Colonic mucosa (tissue), 4 donors: ENCODE measurements at regions not wholly inside any gene's neighbourhood (a gene's known extent, or its start where the extent isn't known, plus 50 kb on each side); places are given as distances from the start of the nearest gene placed in this dataset.

Experiments
- DNase-seq: peaks from one replicate; pipeline ENCODE4 v3.0.0-alpha.2; 2020
- H3K27ac ChIP-seq: fragments of 200-600 bp; one replicate; pipeline ENCODE4 v1.8.0; 2021
- H3K27me3 ChIP-seq: fragments of 200-600 bp; one replicate; pipeline ENCODE4 v1.8.0; 2021
- H3K36me3 ChIP-seq: fragments of 200-600 bp; one replicate; pipeline ENCODE4 v1.8.0; 2021
- H3K4me1 ChIP-seq: fragments of 200-600 bp; one replicate; pipeline ENCODE4 v1.8.0; 2021; ENCODE audit warnings: mild to moderate bottlenecking
- H3K4me3 ChIP-seq: fragments of 200-600 bp; one replicate; pipeline ENCODE4 v1.8.0; 2021
- H3K9ac ChIP-seq, 2 donors: one replicate each; pipeline ENCODE4 v1.7.0; 2013; ENCODE audit warnings: control low read depth in 2 of 2, low read depth in 2 of 2, low read length in 2 of 2
- H3K9me3 ChIP-seq: fragments of 200-600 bp; one replicate; pipeline ENCODE4 v1.8.0; 2021
- CTCF ChIP-seq: fragments of 200-600 bp; IDR thresholded peaks from one replicate; pipeline ENCODE4 v1.8.0; 2022; ENCODE audit warnings: antibody characterized with exemption, mild to moderate bottlenecking
- intact Hi-C: fragments of 100-400 bp; cut with DNase I; formaldehyde crosslinking; loops from one replicate; pipeline ENCODE4 v1.14.1; 2022
- donor health status: healthy.
- donor health status: DM: no; HTN: no; CAD: no.
- donor health status: DM: no; HTN: no; CAD: no.

- intact Hi-C loops, result no loop called here
Observed at GRCh38 chr7:9752033-9752432, 1221.6 kb upstream of the PHF14 start.

DNA sequence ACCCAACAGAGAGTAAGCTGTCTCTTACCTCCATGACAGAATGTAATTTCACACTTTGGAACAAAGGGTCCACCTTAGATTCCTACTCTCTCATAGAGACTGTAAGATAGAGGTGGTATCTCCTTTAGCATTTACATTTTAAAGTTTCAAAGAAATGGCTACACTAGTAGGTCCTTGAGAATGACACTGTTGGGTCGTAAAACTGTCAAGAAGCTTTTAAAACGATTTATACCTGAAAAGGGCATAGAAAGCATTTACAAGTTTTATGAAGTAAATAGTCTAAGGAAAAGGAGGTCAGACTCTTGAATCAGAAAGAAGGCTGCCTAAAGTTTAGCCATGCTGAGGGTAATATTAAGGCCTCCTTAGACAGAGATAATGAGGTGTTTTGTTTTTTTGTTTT, 1212.4 kb upstream of the PHF14 start:
- Histone ChIP-seq H3K9ac (no peak overlapping the region), H3K27ac (no peak overlapping the region), H3K4me1 (no peaks in the 10 kb centered on the region), H3K36me3 (no peaks in the 10 kb centered on the region), H3K4me3 (no peak overlapping the region), H3K9me3 (no peaks in the 10 kb centered on the region), H3K27me3 (no peaks in the 10 kb centered on the region)
- intact Hi-C loops, result no loop called here
- DNase-seq, result no peak
- TF ChIP-seq CTCF, result no peak

More at GRCh38 chr7:9752033-9752432, 1221.6 kb upstream of the PHF14 start:
- H3K4me1 ChIP-seq, result no peaks in the 10 kb centered on the region
- no peak for TF ChIP-seq CTCF
- no peak overlapping the region for H3K27ac ChIP-seq
- H3K9ac ChIP-seq, result no peak overlapping the region
- no peak overlapping the region for H3K4me3 ChIP-seq
- H3K36me3 ChIP-seq, result no peaks in the 10 kb centered on the region
- no peak for DNase-seq
- H3K9me3 ChIP-seq, result no peaks in the 10 kb centered on the region
- H3K27me3 ChIP-seq, result no peaks in the 10 kb centered on the region

DNA sequence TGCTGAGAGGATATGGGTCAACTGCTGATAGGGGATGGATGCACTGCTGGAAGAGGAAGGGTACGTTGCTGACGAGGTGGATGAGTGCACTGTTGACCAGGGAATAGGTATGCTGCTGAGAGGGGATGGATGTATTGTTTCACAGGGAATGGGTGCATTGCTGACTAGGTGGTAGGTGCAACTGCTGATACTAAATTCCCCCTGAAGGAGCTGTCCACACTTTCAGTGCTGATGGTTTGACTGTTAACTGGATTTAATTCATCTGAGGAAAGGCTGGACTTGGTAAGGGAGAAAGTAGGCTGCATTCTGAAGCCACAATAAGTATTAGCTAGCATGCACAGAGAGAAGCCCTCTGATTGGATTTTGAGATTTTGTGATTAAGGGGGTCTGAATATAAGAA, 1196.8 kb upstream of the PHF14 start:
- intact Hi-C loops, result no loop called here
- H3K27ac ChIP-seq, result no peak overlapping the region
- H3K27me3 ChIP-seq, result no peaks in the 10 kb centered on the region
- H3K9me3 ChIP-seq, result no peaks in the 10 kb centered on the region
- H3K36me3 ChIP-seq, result no peaks in the 10 kb centered on the region
- DNase-seq, result no peak
- H3K9ac ChIP-seq, result no peak overlapping the region
- TF ChIP-seq CTCF, result no peak
- H3K4me1 ChIP-seq, result no peaks in the 10 kb centered on the region
- H3K4me3 ChIP-seq, result no peak overlapping the region

DNA sequence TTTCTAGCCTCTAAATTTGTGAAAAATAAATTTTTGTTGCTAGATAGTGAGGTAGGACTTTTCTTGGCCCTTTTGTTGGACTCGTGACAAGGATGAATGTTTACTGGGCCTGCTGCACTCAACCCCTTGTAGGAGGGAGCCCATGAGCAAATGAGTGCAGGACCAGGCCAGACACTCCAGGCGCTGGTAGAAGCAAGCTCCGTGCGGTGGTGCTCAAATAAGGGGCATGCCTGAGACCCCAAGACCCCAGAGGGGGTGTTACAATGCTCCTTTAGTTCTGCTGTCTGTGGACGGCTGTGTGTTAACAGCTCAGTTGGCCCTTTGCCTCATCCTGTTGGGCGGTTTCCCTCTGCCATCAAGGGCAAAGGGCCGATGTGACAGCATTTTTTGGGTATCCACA, 1195.3 kb upstream of the PHF14 start:
- DNase-seq, result no peak
- Histone ChIP-seq H3K9ac (no peak overlapping the region), H3K4me3 (no peak overlapping the region), H3K9me3 (no peaks in the 10 kb centered on the region), H3K27ac (no peak overlapping the region), H3K36me3 (no peaks in the 10 kb centered on the region), H3K4me1 (no peaks in the 10 kb centered on the region), H3K27me3 (no peaks in the 10 kb centered on the region)
- intact Hi-C loops, result no loop called here
- TF ChIP-seq CTCF, result no peak

GRCh38 chr7:9781710-9782109, 1192.0 kb upstream of the PHF14 start:
- Histone ChIP-seq H3K36me3 (no peaks in the 10 kb centered on the region), H3K9me3 (no peaks in the 10 kb centered on the region), H3K4me1 (no peaks in the 10 kb centered on the region), H3K27me3 (no peaks in the 10 kb centered on the region), H3K27ac (no peak overlapping the region), H3K4me3 (no peak overlapping the region), H3K9ac (no peak overlapping the region)
- DNase-seq, result no peak
- TF ChIP-seq CTCF, result no peak
- intact Hi-C loops, result no loop called here

- intact Hi-C loops, result no loop called here
- Histone ChIP-seq H3K4me1 (no peaks in the 10 kb centered on the region), H3K9me3 (no peaks in the 10 kb centered on the region), H3K4me3 (no peak overlapping the region), H3K9ac (no peak overlapping the region), H3K27me3 (no peaks in the 10 kb centered on the region), H3K27ac (no peak overlapping the region), H3K36me3 (no peaks in the 10 kb centered on the region)
- DNase-seq, result no peak
- TF ChIP-seq CTCF, result no peak
Observed at GRCh38 chr7:9782275-9782674, 1191.4 kb upstream of the PHF14 start.
